Astrocyte of the spinal cord (primary cell): ENCODE measurements at regions not wholly inside any gene's neighbourhood (a gene's known extent, or its start where the extent isn't known, plus 50 kb on each side); places are given as distances from the start of the nearest gene placed in this dataset.

ENCODE experiments used
- DNase-seq: peaks from one replicate; pipeline ENCODE4 v3.0.0; 2011; ENCODE audit warnings: low read depth, low spot score
- H3K4me3 ChIP-seq: 2 replicates; pipeline ENCODE4 v1.5.1; 2011; ENCODE audit warnings: low read depth, mild to moderate bottlenecking, low read length, moderate library complexity
- in situ Hi-C: cut with HindIII; loops from 2 replicates; pipeline ENCODE4 v1.10.0; 2017; ENCODE audit warnings: low sequenced_read_pairs
- TF ChIP-seq, protein P1 (sequence below): IDR thresholded peaks from 2 replicates; pipeline ENCODE4 v1.5.1; 2012; ENCODE audit warnings: low read depth, mild to moderate bottlenecking, low read length, inconsistent platforms

DNA sequence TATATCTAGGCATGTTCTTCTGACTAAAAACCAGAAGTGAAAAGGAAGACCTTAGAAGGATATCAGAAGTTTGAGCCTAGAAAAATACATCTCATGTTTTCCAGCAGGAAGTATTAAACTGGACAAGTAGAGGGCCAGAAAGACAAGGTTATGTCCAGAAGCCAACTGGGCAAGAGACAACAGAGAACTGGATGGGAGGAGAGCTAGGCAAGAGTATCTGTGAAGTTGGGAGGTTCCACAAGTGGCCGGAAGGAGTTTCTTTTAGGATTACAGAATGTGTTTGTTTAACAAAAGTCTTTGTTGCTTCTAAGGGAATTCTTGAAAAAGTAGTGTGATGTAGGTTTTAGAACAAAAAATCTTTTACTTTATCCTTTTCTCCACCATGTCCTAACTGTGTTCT lies 86.4 kb downstream of the CYP26A1 start:
- DNase-seq: no peak
- in situ Hi-C loops: no loop called here
- H3K4me3 ChIP-seq: no peak overlapping the region
- TF ChIP-seq, protein P1, sequence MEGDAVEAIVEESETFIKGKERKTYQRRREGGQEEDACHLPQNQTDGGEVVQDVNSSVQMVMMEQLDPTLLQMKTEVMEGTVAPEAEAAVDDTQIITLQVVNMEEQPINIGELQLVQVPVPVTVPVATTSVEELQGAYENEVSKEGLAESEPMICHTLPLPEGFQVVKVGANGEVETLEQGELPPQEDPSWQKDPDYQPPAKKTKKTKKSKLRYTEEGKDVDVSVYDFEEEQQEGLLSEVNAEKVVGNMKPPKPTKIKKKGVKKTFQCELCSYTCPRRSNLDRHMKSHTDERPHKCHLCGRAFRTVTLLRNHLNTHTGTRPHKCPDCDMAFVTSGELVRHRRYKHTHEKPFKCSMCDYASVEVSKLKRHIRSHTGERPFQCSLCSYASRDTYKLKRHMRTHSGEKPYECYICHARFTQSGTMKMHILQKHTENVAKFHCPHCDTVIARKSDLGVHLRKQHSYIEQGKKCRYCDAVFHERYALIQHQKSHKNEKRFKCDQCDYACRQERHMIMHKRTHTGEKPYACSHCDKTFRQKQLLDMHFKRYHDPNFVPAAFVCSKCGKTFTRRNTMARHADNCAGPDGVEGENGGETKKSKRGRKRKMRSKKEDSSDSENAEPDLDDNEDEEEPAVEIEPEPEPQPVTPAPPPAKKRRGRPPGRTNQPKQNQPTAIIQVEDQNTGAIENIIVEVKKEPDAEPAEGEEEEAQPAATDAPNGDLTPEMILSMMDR: no peak

DNA sequence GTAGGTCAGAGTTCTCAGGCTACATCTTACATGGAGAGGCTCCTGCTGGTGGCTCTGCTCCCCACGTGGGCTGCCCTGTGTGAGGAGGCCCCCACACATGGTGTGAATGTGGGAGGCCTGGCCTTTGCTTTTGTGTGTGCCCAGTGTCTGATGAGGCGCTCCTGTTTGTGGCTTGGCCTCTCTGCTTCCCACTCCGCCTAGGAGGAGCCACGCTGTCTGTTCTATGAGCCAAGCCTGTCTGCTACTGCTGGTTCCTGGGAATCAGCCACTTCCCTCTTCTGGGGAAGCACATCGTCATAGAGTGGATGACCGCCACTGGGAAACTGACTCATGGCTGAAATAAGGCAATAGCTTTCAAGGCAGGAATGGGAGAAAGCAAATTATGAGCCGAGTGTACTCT lies 87.1 kb downstream of the CYP26A1 start:
- peak; percentile 81 for DNase-seq
- TF ChIP-seq, protein P1: no peak
- H3K4me3 ChIP-seq: no peak overlapping the region
- in situ Hi-C loops: no loop called here

DNA sequence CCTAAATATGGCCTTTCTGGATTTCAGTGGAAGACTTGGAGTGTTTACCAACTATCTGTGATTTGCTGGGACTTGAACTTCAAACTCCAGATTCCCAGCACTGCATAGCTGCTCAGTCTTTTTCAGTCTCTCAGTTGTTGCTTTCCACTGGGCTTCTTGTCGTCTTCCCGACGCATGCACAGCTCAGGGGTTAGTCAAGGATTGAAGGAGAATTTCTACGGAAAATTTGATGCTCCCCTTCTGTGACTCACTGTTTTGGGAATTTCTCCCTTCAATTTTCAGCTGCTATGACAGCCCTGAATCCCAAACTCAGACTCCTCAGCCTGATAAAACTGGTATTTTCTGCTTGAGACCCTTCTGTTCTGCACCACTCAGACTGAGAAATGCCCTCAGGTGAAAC lies 91.7 kb downstream of the CYP26A1 start:
- no peak overlapping the region for H3K4me3 ChIP-seq
- DNase-seq: no peak
- TF ChIP-seq, protein P1: no peak
- in situ Hi-C loops: no loop called here

DNA sequence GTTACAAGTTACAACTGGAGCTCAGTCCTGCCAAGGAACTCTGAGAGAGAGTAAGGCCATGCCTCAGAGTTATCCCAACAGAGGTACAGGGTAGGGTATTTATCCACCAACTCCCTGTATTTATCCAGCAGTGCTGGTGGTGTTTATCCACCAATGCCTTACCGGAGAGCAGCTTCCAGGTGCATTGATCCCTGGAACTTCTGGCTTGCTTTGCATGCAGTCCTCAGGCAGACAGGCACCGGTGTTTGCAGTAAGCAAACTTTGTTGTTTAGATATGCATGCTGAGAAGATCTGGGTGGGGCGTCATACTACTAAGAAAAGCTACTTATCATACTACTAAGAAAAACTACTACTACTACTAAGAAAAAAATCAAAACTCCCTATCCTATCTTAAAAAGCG lies 92.4 kb downstream of the CYP26A1 start:
- no peak for DNase-seq
- no peak overlapping the region for H3K4me3 ChIP-seq
- TF ChIP-seq, protein P1: no peak
- in situ Hi-C loops: no loop called here

DNA sequence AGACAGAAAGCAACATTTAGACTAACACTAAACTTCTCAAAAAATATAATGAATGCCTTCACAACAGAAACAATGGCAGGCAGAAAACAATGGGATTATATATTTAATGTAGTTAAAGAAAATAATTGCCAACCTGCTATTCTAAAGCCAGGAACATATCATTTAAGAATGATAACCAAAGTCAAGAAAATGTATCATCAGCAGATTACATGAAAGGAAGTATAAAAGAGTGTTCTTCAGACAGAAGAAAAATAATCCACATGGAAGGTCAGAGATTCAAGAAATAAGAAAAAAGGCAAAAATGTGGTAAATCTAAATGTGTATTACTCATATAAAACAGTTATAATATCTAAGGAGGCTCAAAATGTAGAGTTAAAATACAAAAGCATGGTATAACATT lies 98.1 kb downstream of the CYP26A1 start:
- no peak for DNase-seq
- TF ChIP-seq, protein P1: no peak
- in situ Hi-C loops: no loop called here
- no peak overlapping the region for H3K4me3 ChIP-seq

DNA sequence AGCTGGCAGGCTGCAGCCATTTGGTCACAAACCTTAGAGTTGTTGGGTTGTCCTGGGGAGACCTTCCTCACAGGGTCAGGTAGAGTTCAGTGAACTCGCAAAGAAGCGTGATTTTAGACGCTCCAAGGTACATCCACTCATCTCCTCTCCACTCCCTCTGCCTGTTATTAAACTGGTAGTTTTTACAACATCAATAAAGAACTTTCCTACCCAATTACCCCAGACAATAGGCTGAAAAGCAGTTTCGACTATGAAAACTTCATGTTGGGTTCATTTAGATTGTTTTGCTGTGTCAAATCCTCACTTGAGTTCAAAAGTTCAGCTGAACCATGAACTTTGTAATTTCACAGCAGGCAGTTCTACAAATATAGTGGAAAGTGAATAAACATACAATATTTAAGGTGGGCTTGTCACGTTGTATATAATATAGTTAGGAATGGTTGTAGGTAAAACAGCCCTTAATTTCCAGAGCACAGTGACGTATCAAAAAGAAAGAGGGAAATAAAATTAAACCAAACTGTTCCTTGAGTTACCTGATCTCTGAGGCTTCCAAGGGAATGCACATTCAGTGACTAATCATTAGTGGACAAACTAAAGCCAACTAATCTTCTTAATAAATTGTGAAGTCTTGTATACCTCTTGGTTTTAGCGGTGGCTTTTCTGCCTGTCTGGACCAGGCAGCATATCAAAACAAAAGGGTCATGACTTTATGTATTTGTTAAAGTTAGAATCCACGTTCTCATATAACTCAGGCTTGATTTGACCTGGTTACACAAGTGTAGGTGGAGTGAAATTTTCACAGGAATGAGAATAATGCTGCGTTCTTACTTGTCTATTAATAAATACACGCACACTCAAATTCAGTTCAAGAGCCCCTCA lies 100.5 kb downstream of the CYP26A1 start:
- H3K4me3 ChIP-seq: no peak overlapping the region
- TF ChIP-seq, protein P1: no peak
- in situ Hi-C loops: no loop called here
- no peak for DNase-seq

DNA sequence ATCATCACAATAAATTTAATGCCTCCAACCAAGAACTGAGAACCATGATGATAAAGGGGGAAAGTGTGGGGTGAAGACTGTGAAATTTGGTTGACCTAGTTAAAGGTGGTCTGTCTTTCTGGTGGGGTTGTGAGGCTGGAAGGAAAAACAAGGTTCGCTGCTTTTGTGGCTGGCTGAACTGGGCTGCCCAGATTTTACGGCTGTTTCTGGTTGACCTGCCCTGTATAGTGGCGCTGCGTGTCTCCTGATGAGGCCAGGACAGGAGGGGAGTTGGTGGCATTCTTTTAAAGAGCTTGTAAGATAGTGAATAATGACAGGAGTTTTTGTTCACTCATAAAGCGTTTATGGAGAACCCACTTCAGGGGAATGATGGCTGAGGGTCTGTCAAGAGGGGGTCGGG lies 101.8 kb downstream of the CYP26A1 start:
- in situ Hi-C loops: no loop called here
- DNase-seq: no peak
- TF ChIP-seq, protein P1: no peak
- no peak overlapping the region for H3K4me3 ChIP-seq
